ENCODE measurements at regions not wholly inside any gene's neighbourhood (a gene's known extent, or its start where the extent isn't known, plus 50 kb on each side); places are given as distances from the start of the nearest gene placed in this dataset.
"Not testable (repeated sequence)": the region's sequence is repeated elsewhere in the genome, so short reads cannot be mapped to it uniquely, and the experiment has no call there.

- ATAC-seq; intact Hi-C loops (cut with micrococcal nuclease): not testable (repeated sequence)
Observed at GRCh38 chr15:30742796-30743195, 116.9 kb downstream of the ARHGAP11B start.

GRCh38 chr15:30749048-30749447 is 123.1 kb downstream of the ARHGAP11B start:
- DNase-seq: not testable (repeated sequence)

More at GRCh38 chr15:30742796-30743195, 116.9 kb downstream of the ARHGAP11B start:
- not testable (repeated sequence) for DNase-seq

DNA sequence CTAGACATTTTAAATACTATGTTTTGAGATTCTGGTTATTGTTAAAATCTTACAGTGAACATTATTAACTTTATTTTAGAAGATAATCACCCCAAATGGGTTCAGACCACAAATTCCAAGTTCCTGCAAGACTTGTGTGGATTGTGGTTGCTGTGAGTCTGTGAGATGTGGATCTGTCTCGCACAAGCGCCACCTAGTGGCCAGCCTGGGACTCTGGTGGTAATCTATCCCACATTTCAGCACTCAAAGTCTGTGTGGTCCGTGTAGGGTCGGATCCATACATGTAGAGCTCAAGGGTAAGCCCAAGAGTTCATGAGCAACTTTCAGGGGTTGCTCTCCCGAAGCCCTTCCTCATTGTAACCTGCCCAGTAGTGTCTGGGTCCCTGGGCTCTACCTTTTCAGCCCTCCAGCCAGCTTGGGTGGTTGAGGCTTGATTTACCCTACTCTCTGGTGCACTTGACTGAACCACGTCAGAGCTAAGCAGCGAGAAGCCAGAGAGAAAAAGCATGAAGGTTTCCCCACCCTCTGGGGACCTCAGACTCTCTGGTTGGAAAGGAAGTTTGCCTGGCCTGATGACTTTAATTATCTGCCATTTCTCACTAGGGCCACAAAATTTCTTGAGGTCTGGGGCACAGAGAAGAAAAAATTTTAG is 129.2 kb downstream of the ARHGAP11B start:
- peak; percentile 85 for DNase-seq
- ATAC-seq: peak; percentile 79
- intact Hi-C loops (cut with micrococcal nuclease): not testable (repeated sequence)

More at GRCh38 chr15:30749048-30749447, 123.1 kb downstream of the ARHGAP11B start:
- ATAC-seq; intact Hi-C loops (cut with micrococcal nuclease): not testable (repeated sequence)

DNA sequence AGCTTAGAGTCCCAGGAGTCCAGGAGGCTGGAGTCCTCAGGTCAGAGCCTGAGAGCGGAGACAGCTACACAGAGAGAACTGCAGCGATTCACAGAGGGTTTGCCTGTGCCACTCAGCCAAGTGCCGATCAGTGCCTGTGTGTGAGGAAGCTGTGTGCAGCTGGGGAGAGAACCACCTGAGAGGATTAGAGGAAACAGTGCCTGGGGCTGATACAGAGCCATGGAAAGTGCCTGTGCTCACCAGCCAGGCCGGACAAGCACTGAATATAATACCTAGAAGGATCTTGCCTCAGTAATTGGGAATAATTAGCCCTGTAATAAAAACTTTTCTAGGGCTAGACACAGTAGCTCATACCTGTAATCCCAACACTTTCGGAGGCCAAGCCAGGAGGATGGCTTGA is 134.7 kb downstream of the ARHGAP11B start:
- ATAC-seq; intact Hi-C loops (cut with micrococcal nuclease); DNase-seq: not testable (repeated sequence)

- intact Hi-C loops (cut with micrococcal nuclease); DNase-seq; ATAC-seq: not testable (repeated sequence)
Observed at GRCh38 chr15:30761365-30761764, 135.4 kb downstream of the ARHGAP11B start.

DNA sequence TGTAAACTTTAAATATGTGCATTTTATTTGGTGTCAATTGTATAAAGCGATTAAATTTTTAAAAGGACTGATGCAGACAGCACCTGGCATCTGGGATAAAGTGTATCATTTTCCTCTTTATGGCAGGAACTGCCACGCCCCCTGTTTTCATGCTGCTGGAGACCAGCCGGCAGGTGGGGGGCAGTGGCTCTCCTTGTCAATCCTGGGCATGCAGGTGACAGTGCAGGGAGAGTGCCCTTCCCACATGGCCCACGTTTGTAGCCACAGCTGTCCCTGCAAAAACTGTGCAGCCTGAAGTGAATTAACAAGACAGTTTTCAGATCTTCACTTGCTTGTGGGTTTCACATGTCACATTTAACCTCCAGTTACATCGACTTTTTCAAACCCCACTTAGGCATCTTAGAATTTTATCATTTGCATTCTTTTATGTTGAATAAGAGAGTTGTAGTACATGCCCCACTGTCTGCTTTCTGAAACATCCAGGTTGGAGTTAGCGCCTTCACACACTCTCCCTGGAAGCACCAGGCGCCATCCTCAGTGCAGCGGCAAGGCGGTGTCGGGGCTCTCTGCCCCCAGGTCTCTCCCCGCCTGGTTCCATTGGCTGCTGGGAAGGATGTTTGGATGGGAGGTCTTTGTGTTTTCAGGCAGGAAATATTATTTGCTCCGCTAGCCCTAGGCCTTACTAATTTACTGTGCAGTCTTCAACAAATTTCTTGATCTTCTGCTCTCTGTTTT is 134.2 kb upstream of the FAN1 start:
- DNase-seq; intact Hi-C loops (cut with micrococcal nuclease); ATAC-seq: not testable (repeated sequence)

- no peak for ATAC-seq
- no peak for DNase-seq
- intact Hi-C loops (cut with micrococcal nuclease): no loop called here
Observed at GRCh38 chr15:30770759-30771158, 133.0 kb upstream of the FAN1 start.

DNA sequence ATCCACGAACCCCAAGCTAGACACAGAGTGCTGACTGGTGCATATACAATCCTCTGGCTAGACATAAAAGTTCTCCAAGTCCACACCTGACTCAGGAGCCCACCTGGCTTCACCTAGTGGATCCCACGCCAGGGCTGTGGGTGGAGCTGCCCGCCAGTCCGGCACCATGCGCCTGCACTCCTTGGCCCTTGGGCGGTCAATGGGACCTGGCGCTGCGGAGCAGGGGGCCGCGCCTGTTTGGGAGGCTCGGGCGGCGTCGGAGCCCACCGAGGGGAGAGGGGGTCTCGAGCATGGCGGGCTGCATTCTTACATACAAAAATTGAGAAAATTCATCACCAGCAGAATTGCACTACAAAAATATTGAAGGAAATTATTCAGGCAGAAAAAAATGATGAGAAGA is 120.7 kb upstream of the FAN1 start:
- intact Hi-C loops (cut with micrococcal nuclease): no loop called here
- no peak for ATAC-seq
- DNase-seq: no peak

DNA sequence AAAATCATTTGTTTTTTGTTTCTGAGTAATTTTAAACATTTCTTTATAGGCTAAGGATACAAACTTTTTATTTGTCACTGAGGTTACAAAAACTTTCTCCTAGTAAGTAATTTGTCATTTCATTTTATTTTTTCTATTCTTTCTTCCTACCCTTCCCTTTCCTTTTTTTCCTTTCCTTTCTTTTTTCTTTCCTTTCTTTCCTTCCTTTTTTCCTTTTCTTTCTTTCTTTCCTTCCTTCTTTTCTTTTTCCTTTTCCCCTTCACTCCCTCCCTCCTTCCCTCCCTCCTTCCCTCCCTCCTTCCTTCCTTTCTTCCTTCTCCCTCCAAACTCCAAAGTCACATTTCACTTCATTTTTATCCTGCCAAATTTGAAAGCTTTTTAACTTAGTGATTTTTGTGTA is 115.1 kb upstream of the FAN1 start:
- no peak for ATAC-seq
- DNase-seq: no peak
- intact Hi-C loops (cut with micrococcal nuclease): no loop called here

DNA sequence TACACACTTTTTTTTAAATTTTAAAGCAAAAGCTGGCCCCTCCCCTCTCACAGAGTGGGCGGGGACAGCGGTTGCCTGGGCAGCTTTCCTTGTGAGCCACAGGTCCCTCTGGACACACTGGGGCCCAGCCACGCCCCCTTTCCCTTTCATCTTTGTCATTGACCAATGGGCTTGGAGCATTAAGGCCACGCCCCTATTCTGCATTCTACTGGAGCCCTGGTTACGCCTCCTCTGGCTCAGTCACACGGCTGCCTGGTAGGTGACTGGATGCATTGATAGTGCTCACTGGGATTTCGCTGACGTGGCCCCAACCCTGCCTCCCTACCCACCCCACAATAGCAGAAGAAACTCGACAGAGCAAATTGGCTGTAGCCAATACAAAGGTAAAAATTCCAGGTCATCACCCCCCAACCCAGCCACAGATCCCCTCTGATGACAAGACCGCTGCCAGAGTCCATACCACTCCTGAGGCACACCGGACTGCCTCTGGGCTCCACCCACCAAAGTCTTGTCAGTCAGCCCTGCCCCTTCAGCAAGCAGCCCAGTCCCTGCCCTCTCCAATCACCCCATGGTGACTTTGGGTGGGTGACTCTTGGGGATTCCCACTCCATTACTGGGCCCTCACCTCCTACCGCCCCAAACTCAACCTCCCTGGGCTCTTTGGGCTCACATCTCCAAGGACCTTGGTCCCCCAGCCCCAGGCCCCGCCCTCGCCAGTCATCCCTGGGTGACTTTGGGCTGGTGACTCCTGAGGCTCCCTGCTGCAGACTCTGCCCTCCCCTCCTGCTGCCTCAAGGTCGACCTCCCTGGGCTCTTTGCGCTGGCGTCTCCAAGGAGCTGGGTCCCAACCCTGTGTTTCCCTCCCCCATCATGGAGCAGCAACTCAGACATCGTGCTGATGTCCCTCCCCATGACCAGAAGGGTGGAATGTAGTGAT is 112.2 kb upstream of the FAN1 start:
- intact Hi-C loops (cut with micrococcal nuclease): no loop called here
- no peak for DNase-seq
- no peak for ATAC-seq

DNA sequence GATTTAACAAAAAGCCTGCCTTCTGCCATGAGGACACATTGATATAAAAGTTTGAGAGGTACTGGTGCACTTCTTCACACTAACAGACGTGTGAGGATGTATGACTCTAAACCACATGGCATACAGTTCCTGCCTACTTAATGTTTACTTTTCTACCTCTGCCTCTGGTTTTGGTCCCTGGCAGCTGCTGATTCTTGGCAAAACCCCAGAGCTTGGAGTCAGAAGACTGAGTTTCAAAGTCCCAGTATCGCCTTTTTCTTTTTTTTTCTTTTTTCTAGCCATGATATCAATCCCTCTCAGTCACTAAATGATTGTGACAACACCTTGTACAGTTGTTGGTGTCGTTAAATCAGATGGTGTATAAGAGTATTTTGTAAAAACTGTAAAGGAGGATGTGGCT is 110.9 kb upstream of the FAN1 start:
- intact Hi-C loops (cut with micrococcal nuclease); DNase-seq; ATAC-seq: not testable (repeated sequence)

- DNase-seq: no peak
- intact Hi-C loops (cut with micrococcal nuclease): no loop called here
- no peak for ATAC-seq
Observed at GRCh38 chr15:30794388-30794787, 109.3 kb upstream of the FAN1 start.

DNA sequence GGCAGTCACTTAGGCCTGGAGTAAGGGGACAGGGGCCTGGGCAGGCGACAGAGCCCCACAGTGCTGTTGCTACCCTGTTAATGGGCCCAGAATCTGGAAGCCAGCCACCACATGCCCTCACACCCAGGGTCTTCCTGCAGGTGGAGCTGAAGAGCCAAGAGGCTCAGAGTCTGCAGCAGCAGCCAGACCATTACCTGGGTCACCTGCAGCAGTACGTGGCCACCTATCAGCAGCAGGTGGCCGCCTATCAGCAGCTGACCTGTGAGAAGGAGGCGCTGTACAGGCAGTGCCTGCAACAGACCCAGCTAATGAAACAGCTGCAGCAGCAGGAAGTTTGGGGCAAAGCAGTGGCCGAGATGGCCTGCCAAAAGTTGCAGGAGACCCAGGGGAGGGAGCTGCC is 104.2 kb upstream of the FAN1 start:
- ATAC-seq; DNase-seq; intact Hi-C loops (cut with micrococcal nuclease): not testable (repeated sequence)

DNA sequence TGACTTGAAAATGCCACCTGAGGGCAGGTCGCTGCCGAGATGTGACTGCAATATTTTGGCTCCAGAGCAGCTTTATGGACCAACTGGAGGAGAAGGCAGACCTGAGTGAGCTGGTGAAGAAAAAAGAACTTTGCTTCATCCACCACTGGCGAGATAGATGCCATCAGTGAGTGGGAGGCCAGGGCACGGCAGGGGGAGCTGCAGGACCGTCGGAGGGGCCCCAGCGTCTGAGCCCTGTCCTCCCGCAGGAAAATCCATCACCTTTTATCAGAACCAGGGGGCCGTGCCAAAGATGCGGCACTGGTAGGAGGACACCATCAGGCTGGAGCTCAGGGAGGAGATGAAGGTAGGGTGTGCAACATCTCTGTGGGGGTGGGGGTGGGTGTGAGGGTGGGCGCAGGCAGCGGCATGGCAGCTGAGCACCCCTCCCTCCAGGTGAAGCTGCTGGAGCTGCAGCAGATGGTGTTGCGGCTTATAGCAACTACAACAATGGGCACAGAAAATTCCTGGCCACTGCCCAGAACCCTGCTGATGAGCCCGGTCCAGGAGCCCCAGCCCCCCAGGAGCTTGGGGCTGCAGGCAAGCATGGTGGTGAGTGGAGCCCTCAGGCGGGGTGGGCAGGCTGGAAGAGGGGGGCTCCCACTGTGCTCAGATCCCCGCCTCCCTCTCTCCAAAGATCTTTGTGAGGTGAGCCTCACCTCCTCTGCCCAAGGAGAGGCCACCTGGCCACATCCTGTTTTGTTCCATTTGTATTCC is 102.4 kb upstream of the FAN1 start:
- DNase-seq; intact Hi-C loops (cut with micrococcal nuclease); ATAC-seq: not testable (repeated sequence)

- intact Hi-C loops (cut with micrococcal nuclease); ATAC-seq; DNase-seq: not testable (repeated sequence)
Observed at GRCh38 chr15:30802001-30802400, 101.7 kb upstream of the FAN1 start.

- DNase-seq; ATAC-seq; intact Hi-C loops (cut with micrococcal nuclease): not testable (repeated sequence)
Observed at GRCh38 chr15:30803703-30804102, 100.0 kb upstream of the FAN1 start.

GRCh38 chr15:30816430-30816829 is 87.3 kb upstream of the FAN1 start:
- no peak for ATAC-seq

GRCh38 chr15:30823068-30823813 is 80.5 kb upstream of the FAN1 start:
- intact Hi-C loops (cut with micrococcal nuclease): not testable (repeated sequence)
- DNase-seq: peak; percentile 41
- peak; percentile 43 for ATAC-seq

More at GRCh38 chr15:30816430-30816829, 87.3 kb upstream of the FAN1 start:
- DNase-seq: no peak
- intact Hi-C loops (cut with micrococcal nuclease): no loop called here
